Caco-2 (cell line): ENCODE measurements at regions not wholly inside any gene's neighbourhood (a gene's known extent, or its start where the extent isn't known, plus 50 kb on each side); places are given as distances from the start of the nearest gene placed in this dataset.

ENCODE experiments used
- BruUV-seq: library from RNA; stranded (reverse); fragments of 400-500 nt; replicated peaks from 2 replicates; lab custom pipeline; 2021; lab: Mats Ljungman, UMichigan
- CTCF ChIA-PET: fragments of 300-600 bp; sonication (Branson Sonifier 250); formaldehyde crosslinking; loops from one replicate; lab custom pipeline; 2022; ENCODE audit warnings: antibody characterized with exemption; lab: Charles Lee
- POLR2A ChIA-PET: fragments of 300-600 bp; sonication (Branson Sonifier 250); formaldehyde crosslinking; loops from one replicate; lab custom pipeline; 2022; ENCODE audit warnings: antibody characterized with exemption; lab: Charles Lee
- DNase-seq, 2 experiments: peaks; one replicate each; pipeline versions ENCODE4 v3.0.0 to v3.0.0-alpha.2; 2020 to 2022
- H3K27me3 ChIP-seq: replicated peaks from 2 replicates; pipeline ENCODE4 v1.6.0; 2011; ENCODE audit warnings: low read length; ENCODE audit not compliant: control insufficient read depth, insufficient read depth
- H3K36me3 ChIP-seq: 2 replicates; pipeline ENCODE4 v1.5.1; 2011; ENCODE audit warnings: low read length; ENCODE audit not compliant: control insufficient read depth, insufficient read depth
- H3K4me1 ChIP-seq: fragments of 250-450 bp; sonication (Bioruptor Pico); 2 replicates; pipeline ENCODE4 v1.5.1; 2020; ENCODE audit warnings: mild to moderate bottlenecking
- H3K4me3 ChIP-seq: 2 replicates; pipeline ENCODE4 v1.5.1; 2011; ENCODE audit warnings: low read depth, mild to moderate bottlenecking, control low read depth, low read length
- H3K9me3 ChIP-seq: fragments of 250-450 bp; sonication (Bioruptor Pico); 2 replicates; pipeline ENCODE4 v1.5.1; 2020; ENCODE audit warnings: mild to moderate bottlenecking, moderate library complexity
- H3K27ac Mint-ChIP-seq: one replicate; pipeline ENCODE4 v1.8.0; 2022; ENCODE audit warnings: mixed read lengths; ENCODE audit not compliant: unreplicated experiment
- H3K27me3 Mint-ChIP-seq: one replicate; pipeline ENCODE4 v1.8.0; 2022; ENCODE audit warnings: mixed read lengths; ENCODE audit not compliant: insufficient read depth, unreplicated experiment
- H3K36me3 Mint-ChIP-seq: one replicate; pipeline ENCODE4 v1.8.0; 2022; ENCODE audit warnings: mild to moderate bottlenecking, mixed read lengths; ENCODE audit not compliant: insufficient read depth, unreplicated experiment
- H3K4me1 Mint-ChIP-seq: one replicate; pipeline ENCODE4 v1.8.0; 2022; ENCODE audit warnings: low read depth, mixed read lengths; ENCODE audit not compliant: unreplicated experiment
- H3K4me3 Mint-ChIP-seq: one replicate; pipeline ENCODE4 v1.8.0; 2022; ENCODE audit warnings: mild to moderate bottlenecking, moderate library complexity, mixed read lengths; ENCODE audit not compliant: unreplicated experiment
- H3K9me3 Mint-ChIP-seq: one replicate; pipeline ENCODE4 v1.8.0; 2022; ENCODE audit warnings: mixed read lengths; ENCODE audit not compliant: unreplicated experiment
- CTCF ChIP-seq, 2 experiments: fragments of 200-600 bp in 1 of 2; IDR thresholded peaks; 1 replicate in 1 of 2; 2 replicates in 1 of 2; pipeline versions ENCODE4 v1.5.1 to v1.8.0; 2011 to 2022; ENCODE audit warnings: antibody characterized with exemption in 1 of 2, control low read depth in 1 of 2, inconsistent platforms in 1 of 2, low read depth in 1 of 2, low read length in 1 of 2, mild to moderate bottlenecking in 1 of 2, moderate library complexity in 1 of 2; ENCODE audit not compliant: insufficient read depth in 1 of 2, severe bottlenecking in 1 of 2, unreplicated experiment in 1 of 2
- intact Hi-C: fragments of 100-400 bp; cut with micrococcal nuclease; formaldehyde crosslinking; loops from one replicate; pipeline ENCODE4 v1.10.0; 2022; ENCODE audit not compliant: unreplicated experiment

GRCh38 chr7:1288996-1289551, 56.4 kb downstream of the UNCX start:
- no peak for DNase-seq
- Mint-ChIP-seq H3K9me3 (no peaks in the 10 kb centered on the region), H3K27me3 (no peaks in the 10 kb centered on the region), H3K36me3 (no peaks in the 10 kb centered on the region), H3K4me1 (no peaks in the 10 kb centered on the region), H3K4me3 (no peak overlapping the region), H3K27ac (no peak overlapping the region)
- no TSS peak for BruUV-seq
- ChIA-PET POLR2A (no interaction called here), CTCF (no interaction called here)
- Histone ChIP-seq H3K9me3 (no peaks in the 10 kb centered on the region), H3K4me3 (no peak overlapping the region), H3K4me1 (0 out of 2 replicates have a peak, but pooled peaks cover 5% of the 10 kb centered on the region), H3K36me3 (no peaks in the 10 kb centered on the region), H3K27me3 (peaks cover 4% of the 10 kb centered on the region)
- intact Hi-C loops: no loop called here
- no peak for TF ChIP-seq CTCF (IDR thresholded peaks at IDR 0.05; ENCODE audit: insufficient read depth in 1 of 2, low read depth in 1 of 2, low read length in 1 of 2, severe bottlenecking in 1 of 2, unreplicated experiment in 1 of 2)

GRCh38 chr7:1289666-1290025, 57.0 kb downstream of the UNCX start:
- Mint-ChIP-seq H3K27me3 (no peaks in the 10 kb centered on the region), H3K27ac (no peak overlapping the region), H3K9me3 (no peaks in the 10 kb centered on the region), H3K4me1 (no peaks in the 10 kb centered on the region), H3K4me3 (peak overlapping the region; percentile 67), H3K36me3 (no peaks in the 10 kb centered on the region)
- TF ChIP-seq CTCF (IDR thresholded peaks at IDR 0.05; ENCODE audit: insufficient read depth in 1 of 2, low read depth in 1 of 2, low read length in 1 of 2, severe bottlenecking in 1 of 2, unreplicated experiment in 1 of 2): no peak
- DNase-seq: no peak
- ChIA-PET POLR2A (no interaction called here), CTCF (no interaction called here)
- H3K27me3 ChIP-seq: peaks cover 4% of the 10 kb centered on the region
- intact Hi-C loops: no loop called here
- H3K4me1 ChIP-seq: 0 out of 2 replicates have a peak, but pooled peaks cover 5% of the 10 kb centered on the region
- no peak overlapping the region for H3K4me3 ChIP-seq
- BruUV-seq: no TSS peak
- no peaks in the 10 kb centered on the region for H3K36me3 ChIP-seq
- H3K9me3 ChIP-seq: no peaks in the 10 kb centered on the region

- no peak for TF ChIP-seq CTCF (IDR thresholded peaks at IDR 0.05; ENCODE audit: insufficient read depth in 1 of 2, low read depth in 1 of 2, low read length in 1 of 2, severe bottlenecking in 1 of 2, unreplicated experiment in 1 of 2)
- DNase-seq: no peak
- ChIA-PET CTCF (no interaction called here), POLR2A (no interaction called here)
- H3K4me1 Mint-ChIP-seq: no peaks in the 10 kb centered on the region
- no peak overlapping the region for H3K27ac Mint-ChIP-seq
- no peaks in the 10 kb centered on the region for H3K9me3 ChIP-seq
- 0 out of 2 replicates have a peak, but pooled peaks cover 5% of the 10 kb centered on the region for H3K4me1 ChIP-seq
- H3K27me3 Mint-ChIP-seq: no peaks in the 10 kb centered on the region
- H3K4me3 Mint-ChIP-seq: peak overlapping the region; percentile 67
- H3K27me3 ChIP-seq: peaks cover 4% of the 10 kb centered on the region
- intact Hi-C loops: no loop called here
- no peak overlapping the region for H3K4me3 ChIP-seq
- no peaks in the 10 kb centered on the region for H3K9me3 Mint-ChIP-seq
- no peaks in the 10 kb centered on the region for H3K36me3 ChIP-seq
- no peaks in the 10 kb centered on the region for H3K36me3 Mint-ChIP-seq
- BruUV-seq: no TSS peak
Observed at GRCh38 chr7:1290026-1290678, 57.5 kb downstream of the UNCX start.
